ENCODE measurements at regions not wholly inside any gene's neighbourhood (a gene's known extent, or its start where the extent isn't known, plus 50 kb on each side); places are given as distances from the start of the nearest gene placed in this dataset.

DNA sequence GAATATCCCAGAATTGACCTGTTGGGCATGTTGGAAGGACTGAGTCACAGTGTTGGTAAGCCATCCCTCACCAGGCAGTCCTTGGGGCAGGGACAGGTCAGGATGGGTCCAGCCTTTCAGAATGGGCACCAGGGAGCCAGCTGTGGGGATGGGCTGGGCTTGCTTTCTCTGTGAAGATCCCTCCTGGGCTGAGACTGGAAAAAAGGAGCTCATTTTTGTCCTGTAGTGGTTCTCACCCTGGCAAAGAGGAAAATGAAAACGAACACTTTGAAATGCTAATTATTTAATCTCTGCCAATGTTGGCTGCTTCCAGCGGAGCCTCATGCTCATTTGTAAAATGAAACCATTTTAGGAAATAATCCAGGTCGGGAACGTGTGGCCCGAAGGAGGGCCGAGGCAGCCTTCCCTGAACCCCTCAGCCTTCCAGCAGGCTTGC is 237.5 kb upstream of the SALL1 start:
- H3K4me2 ChIP-seq: no peak overlapping the region
- H3K9me3 ChIP-seq (ENCODE audit: insufficient read depth, low read depth): no peaks in the 10 kb centered on the region
- BruUV-seq (replicated peaks): no TSS peak
- DNase-seq: no peak
- POLR2A ChIA-PET (ENCODE audit: unreplicated experiment): no interaction called here
- CTCF ChIA-PET: no interaction called here
- H3K4me3 ChIP-seq: no peak overlapping the region
- H3K79me2 ChIP-seq (ENCODE audit: low read depth): no peaks in the 10 kb centered on the region
- no peak overlapping the region for H3K27ac ChIP-seq
- TF ChIP-seq CTCF (conservative IDR thresholded peaks at IDR 0.05) (no peak), EZH2 (IDR thresholded peaks at IDR 0.05; ENCODE audit: low read depth) (no peak)
- no peaks in the 10 kb centered on the region for H3K27me3 ChIP-seq (ENCODE audit: insufficient read depth, low read depth)
- intact Hi-C loops (cut with micrococcal nuclease; ENCODE audit: unreplicated experiment): no loop called here
- H3K36me3 ChIP-seq (ENCODE audit: low read depth): no peaks in the 10 kb centered on the region
- 0 out of 2 replicates have a peak, but pooled peaks cover 8% of the 10 kb centered on the region for H3K4me1 ChIP-seq (replicated peaks; ENCODE audit: insufficient read depth)
- no peaks in the 10 kb centered on the region for H3K9me2 ChIP-seq (ENCODE audit: insufficient read depth)
- H3F3A ChIP-seq (ENCODE audit: insufficient read depth, low read depth): no peaks in the 10 kb centered on the region
- H2AFZ ChIP-seq: no peak overlapping the region
- no peaks in the 10 kb centered on the region for H4K20me1 ChIP-seq (ENCODE audit: insufficient read depth)

- TF ChIP-seq CTCF (conservative IDR thresholded peaks at IDR 0.05) (no peak), EZH2 (IDR thresholded peaks at IDR 0.05; ENCODE audit: low read depth) (no peak)
- CTCF ChIA-PET: no interaction called here
These were observed 232.8 kb upstream of the SALL1 start for GRCh38 chr16:51383909-51384308.

DNA sequence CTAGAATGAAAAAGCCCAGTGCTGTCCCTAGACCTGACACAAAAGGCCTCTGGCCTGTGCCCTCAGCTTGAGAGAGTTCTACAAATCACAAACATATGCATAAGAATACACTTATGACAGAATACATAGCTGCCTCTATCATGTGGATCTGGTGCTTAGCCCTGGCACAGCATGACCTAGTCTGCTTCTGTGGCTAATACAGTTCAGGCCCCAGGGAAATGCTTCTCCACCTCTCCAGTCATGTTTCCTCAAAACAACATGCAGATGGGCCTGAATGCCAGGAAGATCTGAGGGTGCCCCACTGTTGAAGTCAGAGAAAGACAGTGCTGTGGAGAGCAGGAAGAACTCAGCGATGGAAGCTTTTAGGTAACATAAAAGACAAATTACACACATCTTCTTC is 231.9 kb upstream of the SALL1 start:
- BruUV-seq (replicated peaks): no TSS peak
- intact Hi-C loops (cut with micrococcal nuclease; ENCODE audit: unreplicated experiment): no loop called here
- Histone ChIP-seq H2AFZ (no peak overlapping the region), H3K4me3 (no peak overlapping the region), H3K27ac (no peak overlapping the region), H3K27me3 (ENCODE audit: insufficient read depth, low read depth) (no peaks in the 10 kb centered on the region), H3F3A (ENCODE audit: insufficient read depth, low read depth) (no peaks in the 10 kb centered on the region), H3K4me2 (no peak overlapping the region), H3K9me2 (ENCODE audit: insufficient read depth) (no peaks in the 10 kb centered on the region), H3K4me1 (replicated peaks; ENCODE audit: insufficient read depth) (0 out of 2 replicates have a peak, but pooled peaks cover 8% of the 10 kb centered on the region), H3K9me3 (ENCODE audit: insufficient read depth, low read depth) (no peaks in the 10 kb centered on the region), H3K36me3 (ENCODE audit: low read depth) (no peaks in the 10 kb centered on the region), H3K79me2 (ENCODE audit: low read depth) (no peaks in the 10 kb centered on the region), H4K20me1 (ENCODE audit: insufficient read depth) (no peaks in the 10 kb centered on the region)
- ChIA-PET CTCF (no interaction called here), POLR2A (ENCODE audit: unreplicated experiment) (no interaction called here)
- no peak for DNase-seq
- no peak for TF ChIP-seq EZH2 (IDR thresholded peaks at IDR 0.05; ENCODE audit: low read depth)
- TF ChIP-seq CTCF (conservative IDR thresholded peaks at IDR 0.05): no peak

More at GRCh38 chr16:51383909-51384308, 232.8 kb upstream of the SALL1 start:
- intact Hi-C loops (cut with micrococcal nuclease; ENCODE audit: unreplicated experiment): no loop called here
- BruUV-seq (replicated peaks): no TSS peak
- no peak overlapping the region for H3K4me3 ChIP-seq
- H4K20me1 ChIP-seq (ENCODE audit: insufficient read depth): no peaks in the 10 kb centered on the region
- no peak overlapping the region for H2AFZ ChIP-seq
- no peaks in the 10 kb centered on the region for H3K79me2 ChIP-seq (ENCODE audit: low read depth)
- H3K36me3 ChIP-seq (ENCODE audit: low read depth): no peaks in the 10 kb centered on the region
- POLR2A ChIA-PET (ENCODE audit: unreplicated experiment): no interaction called here
- no peak overlapping the region for H3K4me2 ChIP-seq
- H3F3A ChIP-seq (ENCODE audit: insufficient read depth, low read depth): no peaks in the 10 kb centered on the region
- no peaks in the 10 kb centered on the region for H3K9me2 ChIP-seq (ENCODE audit: insufficient read depth)
- 0 out of 2 replicates have a peak, but pooled peaks cover 8% of the 10 kb centered on the region for H3K4me1 ChIP-seq (replicated peaks; ENCODE audit: insufficient read depth)
- DNase-seq: no peak
- H3K9me3 ChIP-seq (ENCODE audit: insufficient read depth, low read depth): no peaks in the 10 kb centered on the region
- no peak overlapping the region for H3K27ac ChIP-seq
- no peaks in the 10 kb centered on the region for H3K27me3 ChIP-seq (ENCODE audit: insufficient read depth, low read depth)
